ENCODE measurements at regions not wholly inside any gene's neighbourhood (a gene's known extent, or its start where the extent isn't known, plus 50 kb on each side); places are given as distances from the start of the nearest gene placed in this dataset.

DNA sequence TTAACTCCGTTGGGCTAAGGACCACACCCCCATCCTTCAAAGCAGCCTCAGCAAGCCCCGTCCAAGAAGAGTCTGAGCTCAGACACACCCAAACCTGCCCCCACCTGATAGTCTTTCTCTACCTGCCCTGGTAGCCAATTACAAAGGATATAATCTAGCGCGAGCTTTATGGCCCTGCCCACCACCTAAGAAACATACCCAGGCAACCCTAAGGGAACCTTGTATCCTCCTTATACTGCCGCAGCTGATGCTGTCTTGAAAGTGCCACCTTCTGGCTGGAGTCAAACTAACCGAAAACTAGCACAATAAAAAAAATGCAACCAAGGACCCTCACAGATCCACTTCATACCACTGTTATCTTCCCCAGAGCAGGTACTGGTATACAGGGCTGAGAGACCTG, 628.3 kb upstream of the REG3G start:
- TF ChIP-seq, protein P1, sequence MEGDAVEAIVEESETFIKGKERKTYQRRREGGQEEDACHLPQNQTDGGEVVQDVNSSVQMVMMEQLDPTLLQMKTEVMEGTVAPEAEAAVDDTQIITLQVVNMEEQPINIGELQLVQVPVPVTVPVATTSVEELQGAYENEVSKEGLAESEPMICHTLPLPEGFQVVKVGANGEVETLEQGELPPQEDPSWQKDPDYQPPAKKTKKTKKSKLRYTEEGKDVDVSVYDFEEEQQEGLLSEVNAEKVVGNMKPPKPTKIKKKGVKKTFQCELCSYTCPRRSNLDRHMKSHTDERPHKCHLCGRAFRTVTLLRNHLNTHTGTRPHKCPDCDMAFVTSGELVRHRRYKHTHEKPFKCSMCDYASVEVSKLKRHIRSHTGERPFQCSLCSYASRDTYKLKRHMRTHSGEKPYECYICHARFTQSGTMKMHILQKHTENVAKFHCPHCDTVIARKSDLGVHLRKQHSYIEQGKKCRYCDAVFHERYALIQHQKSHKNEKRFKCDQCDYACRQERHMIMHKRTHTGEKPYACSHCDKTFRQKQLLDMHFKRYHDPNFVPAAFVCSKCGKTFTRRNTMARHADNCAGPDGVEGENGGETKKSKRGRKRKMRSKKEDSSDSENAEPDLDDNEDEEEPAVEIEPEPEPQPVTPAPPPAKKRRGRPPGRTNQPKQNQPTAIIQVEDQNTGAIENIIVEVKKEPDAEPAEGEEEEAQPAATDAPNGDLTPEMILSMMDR (IDR thresholded peaks at IDR 0.05) = no peak
- TF ChIP-seq POLR2A (IDR thresholded peaks at IDR 0.05) = no peak

Measured in sigmoid colon (tissue), 3 donors.